Activated CD8-positive, alpha-beta T cell treated with anti-CD3 and anti-CD28 coated beads, Interleukin-2, amount 10 ng/mL, durations not matched to agents 7 days and 5 days (primary cell): ENCODE measurements at regions not wholly inside any gene's neighbourhood (a gene's known extent, or its start where the extent isn't known, plus 50 kb on each side); places are given as distances from the start of the nearest gene placed in this dataset.

Experiments used
- ATAC-seq: fragments of 150-1000 bp; cut with Tn5 transposase; one replicate; pipeline ENCODE4 v1.10.0; 2021; ENCODE audit warnings: moderate library complexity
- CTCF ChIA-PET: fragments of 350-600 bp; sonication (Branson Sonifier 250); formaldehyde crosslinking; loops from one replicate; lab custom pipeline; 2021; ENCODE audit warnings: antibody characterized with exemption; lab: Charles Lee
- POLR2A ChIA-PET: fragments of 350-600 bp; sonication (Branson Sonifier 250); formaldehyde crosslinking; loops from one replicate; lab custom pipeline; 2021; ENCODE audit warnings: antibody characterized with exemption; lab: Charles Lee
- DNase-seq: peaks from one replicate; pipeline ENCODE4 v3.0.0-alpha.2; 2020
- H3K27ac Mint-ChIP-seq: one replicate; pipeline ENCODE4 v1.8.0; 2021; ENCODE audit warnings: mild to moderate bottlenecking, mixed read lengths
- H3K27me3 Mint-ChIP-seq: one replicate; pipeline ENCODE4 v1.8.0; 2021; ENCODE audit warnings: low read depth, mixed read lengths
- H3K36me3 Mint-ChIP-seq: one replicate; pipeline ENCODE4 v1.8.0; 2021; ENCODE audit warnings: low read depth, mixed read lengths
- H3K4me1 Mint-ChIP-seq: one replicate; pipeline ENCODE4 v1.8.0; 2021; ENCODE audit warnings: low read depth, mixed read lengths
- H3K4me3 Mint-ChIP-seq: one replicate; pipeline ENCODE4 v1.8.0; 2021; ENCODE audit warnings: mild to moderate bottlenecking, mixed read lengths
- H3K9me3 Mint-ChIP-seq: one replicate; pipeline ENCODE4 v1.8.0; 2022; ENCODE audit warnings: mixed read lengths; ENCODE audit not compliant: insufficient read depth

- Mint-ChIP-seq H3K27me3 (peaks cover 2% of the 10 kb centered on the region), H3K9me3 (no peaks in the 10 kb centered on the region), H3K4me1 (no peaks in the 10 kb centered on the region), H3K27ac (no peak overlapping the region), H3K36me3 (no peaks in the 10 kb centered on the region), H3K4me3 (no peak overlapping the region)
- ATAC-seq (no peak), DNase-seq (no peak)
- POLR2A ChIA-PET, result no interaction called here
- CTCF ChIA-PET, result no interaction called here
Observed at GRCh38 chr5:36355516-36355915, 53.8 kb upstream of the RANBP3L start.

GRCh38 chr5:36356915-36357314 lies 55.2 kb upstream of the RANBP3L start:
- CTCF ChIA-PET, result no interaction called here
- Mint-ChIP-seq H3K9me3 (no peaks in the 10 kb centered on the region), H3K4me1 (no peaks in the 10 kb centered on the region), H3K27me3 (peaks cover 2% of the 10 kb centered on the region), H3K27ac (no peak overlapping the region), H3K4me3 (no peak overlapping the region), H3K36me3 (no peaks in the 10 kb centered on the region)
- ATAC-seq (no peak), DNase-seq (no peak)
- POLR2A ChIA-PET, result no interaction called here

DNA sequence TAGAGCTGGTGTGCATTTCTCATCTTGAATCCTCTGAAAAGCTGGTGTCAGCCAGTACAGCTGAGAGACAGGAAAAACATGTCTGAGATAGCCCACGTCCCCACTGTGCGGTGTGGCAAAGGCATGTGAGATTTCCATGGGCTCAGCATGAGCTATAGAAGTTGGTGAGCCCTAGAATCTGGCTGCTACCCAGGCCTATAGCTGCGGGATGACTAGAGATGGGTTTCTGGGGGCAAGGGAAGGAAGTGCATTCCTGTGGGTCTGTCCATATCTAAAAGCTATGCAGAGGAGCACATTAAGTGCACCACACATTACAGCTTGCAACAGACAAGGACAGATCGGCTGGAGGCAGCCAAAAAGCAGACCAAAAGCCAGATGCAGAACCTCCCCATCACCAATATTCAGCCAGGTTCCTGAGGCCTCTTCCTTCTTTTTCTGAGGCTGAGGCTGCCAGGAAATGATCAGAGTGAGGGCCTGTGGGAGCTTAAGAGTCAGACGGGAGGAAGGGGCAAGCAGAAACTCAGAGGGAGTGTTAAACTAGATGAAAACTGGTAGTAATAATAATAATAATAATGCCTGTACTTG lies 55.8 kb upstream of the RANBP3L start:
- DNase-seq, result no peak
- no peaks in the 10 kb centered on the region for H3K36me3 Mint-ChIP-seq
- H3K27ac Mint-ChIP-seq, result no peak overlapping the region
- ATAC-seq, result no peak
- ChIA-PET POLR2A (no interaction called here), CTCF (no interaction called here)
- no peaks in the 10 kb centered on the region for H3K9me3 Mint-ChIP-seq
- H3K4me1 Mint-ChIP-seq, result no peaks in the 10 kb centered on the region
- H3K27me3 Mint-ChIP-seq, result peaks cover 2% of the 10 kb centered on the region
- H3K4me3 Mint-ChIP-seq, result no peak overlapping the region

DNA sequence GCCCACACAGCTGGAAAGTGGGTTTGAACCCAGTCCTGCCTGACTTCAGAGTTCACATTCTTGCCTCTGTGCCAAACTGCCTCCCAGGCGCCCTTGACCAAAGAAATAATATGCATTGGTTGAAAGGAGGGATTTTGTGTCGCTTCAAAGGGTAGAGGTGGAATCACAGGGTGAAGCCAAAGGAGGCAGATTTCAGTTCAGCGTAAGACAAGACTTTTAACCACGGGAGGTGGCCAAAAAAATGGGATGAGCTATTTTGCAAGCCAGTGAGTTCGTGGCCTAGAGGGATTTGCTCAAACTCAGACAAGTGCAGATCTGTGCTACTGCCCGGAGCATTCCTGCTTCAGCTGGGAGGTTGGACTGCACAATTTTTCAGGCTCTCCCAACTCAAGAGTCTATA lies 57.6 kb upstream of the RANBP3L start:
- no peak for ATAC-seq
- Mint-ChIP-seq H3K9me3 (no peaks in the 10 kb centered on the region), H3K4me1 (no peaks in the 10 kb centered on the region), H3K27me3 (peaks cover 5% of the 10 kb centered on the region), H3K27ac (no peak overlapping the region), H3K36me3 (no peaks in the 10 kb centered on the region), H3K4me3 (no peak overlapping the region)
- ChIA-PET POLR2A (no interaction called here), CTCF (no interaction called here)
- DNase-seq, result no peak

DNA sequence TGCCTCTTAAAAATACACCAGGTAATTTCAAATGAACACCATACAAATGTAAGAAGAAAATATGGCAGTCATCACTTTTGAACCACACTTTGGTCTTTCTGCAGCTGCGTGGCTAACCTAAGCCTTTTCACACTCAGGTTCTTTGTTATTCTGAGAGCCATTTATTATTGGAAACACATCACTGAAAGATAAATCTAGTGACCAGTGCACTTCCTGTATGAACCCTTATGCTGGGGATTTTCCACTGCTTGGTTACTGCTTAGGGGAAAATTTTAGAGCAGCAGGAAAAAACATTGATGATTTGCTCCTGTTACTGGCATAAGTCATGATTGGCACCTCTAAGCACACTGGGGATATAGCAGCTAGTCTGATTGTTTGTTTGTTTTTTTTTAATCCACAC lies 58.6 kb upstream of the RANBP3L start:
- ChIA-PET CTCF (no interaction called here), POLR2A (no interaction called here)
- peaks cover 5% of the 10 kb centered on the region for H3K27me3 Mint-ChIP-seq
- no peaks in the 10 kb centered on the region for H3K36me3 Mint-ChIP-seq
- H3K9me3 Mint-ChIP-seq, result no peaks in the 10 kb centered on the region
- no peak overlapping the region for H3K27ac Mint-ChIP-seq
- DNase-seq, result no peak
- no peak for ATAC-seq
- H3K4me1 Mint-ChIP-seq, result no peaks in the 10 kb centered on the region
- no peak overlapping the region for H3K4me3 Mint-ChIP-seq

DNA sequence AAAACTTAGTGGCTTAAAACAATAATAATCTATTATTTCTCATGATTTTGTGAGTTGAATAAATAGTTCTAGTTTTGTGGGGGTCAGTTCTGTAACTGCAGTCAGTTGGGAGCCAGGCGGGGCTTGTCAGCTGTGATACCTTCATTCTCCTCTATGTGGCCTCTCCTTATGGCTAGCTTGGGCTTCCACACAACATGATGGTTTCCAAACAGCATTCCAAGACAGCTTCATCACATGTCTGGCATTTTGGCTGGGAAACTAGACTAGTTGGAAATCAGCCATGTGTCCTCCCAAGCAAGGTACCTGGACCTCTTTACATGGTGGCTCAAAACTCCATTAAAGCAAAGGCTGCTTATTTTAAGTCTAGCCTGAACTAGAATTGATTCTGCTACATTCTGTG lies 61.4 kb upstream of the RANBP3L start:
- no peak overlapping the region for H3K4me3 Mint-ChIP-seq
- no peak overlapping the region for H3K27ac Mint-ChIP-seq
- no peaks in the 10 kb centered on the region for H3K4me1 Mint-ChIP-seq
- DNase-seq (no peak), ATAC-seq (no peak)
- H3K9me3 Mint-ChIP-seq, result no peaks in the 10 kb centered on the region
- H3K36me3 Mint-ChIP-seq, result no peaks in the 10 kb centered on the region
- CTCF ChIA-PET, result no interaction called here
- peaks cover 5% of the 10 kb centered on the region for H3K27me3 Mint-ChIP-seq
- POLR2A ChIA-PET, result no interaction called here

DNA sequence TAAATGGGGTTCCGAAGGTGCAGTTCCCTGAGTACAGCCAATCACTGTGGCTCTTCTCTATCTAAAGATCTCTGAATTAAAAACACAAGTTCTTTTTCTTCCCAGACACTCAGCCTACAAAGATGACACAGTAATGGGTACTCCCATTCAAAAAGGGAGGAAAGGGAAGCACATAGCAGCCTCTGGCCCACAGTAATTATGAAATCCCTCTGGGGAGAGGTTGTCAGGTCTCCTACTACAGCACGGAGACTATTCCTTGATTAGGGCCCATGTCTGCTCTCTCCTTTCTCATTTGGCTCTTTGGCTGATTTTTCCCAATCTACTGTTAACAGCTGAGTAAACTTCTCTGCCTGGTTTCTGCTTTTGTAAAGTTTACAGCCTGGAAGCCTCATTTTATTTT lies 62.0 kb upstream of the RANBP3L start:
- no peak overlapping the region for H3K27ac Mint-ChIP-seq
- CTCF ChIA-PET, result no interaction called here
- no peaks in the 10 kb centered on the region for H3K4me1 Mint-ChIP-seq
- POLR2A ChIA-PET, result no interaction called here
- H3K36me3 Mint-ChIP-seq, result no peaks in the 10 kb centered on the region
- ATAC-seq (no peak), DNase-seq (no peak)
- no peak overlapping the region for H3K4me3 Mint-ChIP-seq
- H3K9me3 Mint-ChIP-seq, result no peaks in the 10 kb centered on the region
- H3K27me3 Mint-ChIP-seq, result peaks cover 5% of the 10 kb centered on the region

- DNase-seq (no peak), ATAC-seq (no peak)
- Mint-ChIP-seq H3K27me3 (peaks cover 5% of the 10 kb centered on the region), H3K4me3 (no peak overlapping the region), H3K36me3 (no peaks in the 10 kb centered on the region), H3K27ac (no peak overlapping the region), H3K9me3 (no peaks in the 10 kb centered on the region), H3K4me1 (no peaks in the 10 kb centered on the region)
- CTCF ChIA-PET, result no interaction called here
- POLR2A ChIA-PET, result no interaction called here
Observed at GRCh38 chr5:36364473-36364872, 62.8 kb upstream of the RANBP3L start.

GRCh38 chr5:36365896-36366295 lies 64.2 kb upstream of the RANBP3L start:
- Mint-ChIP-seq H3K36me3 (no peaks in the 10 kb centered on the region), H3K27ac (no peak overlapping the region), H3K4me3 (no peak overlapping the region), H3K27me3 (peaks cover 5% of the 10 kb centered on the region), H3K9me3 (no peaks in the 10 kb centered on the region), H3K4me1 (no peaks in the 10 kb centered on the region)
- CTCF ChIA-PET, result no interaction called here
- DNase-seq (no peak), ATAC-seq (no peak)
- POLR2A ChIA-PET, result no interaction called here

- Mint-ChIP-seq H3K27ac (no peak overlapping the region), H3K36me3 (no peaks in the 10 kb centered on the region), H3K9me3 (no peaks in the 10 kb centered on the region), H3K27me3 (peaks cover 5% of the 10 kb centered on the region), H3K4me3 (no peak overlapping the region), H3K4me1 (no peaks in the 10 kb centered on the region)
- ATAC-seq (no peak), DNase-seq (no peak)
- ChIA-PET POLR2A (no interaction called here), CTCF (no interaction called here)
Observed at GRCh38 chr5:36366883-36367282, 65.2 kb upstream of the RANBP3L start.

DNA sequence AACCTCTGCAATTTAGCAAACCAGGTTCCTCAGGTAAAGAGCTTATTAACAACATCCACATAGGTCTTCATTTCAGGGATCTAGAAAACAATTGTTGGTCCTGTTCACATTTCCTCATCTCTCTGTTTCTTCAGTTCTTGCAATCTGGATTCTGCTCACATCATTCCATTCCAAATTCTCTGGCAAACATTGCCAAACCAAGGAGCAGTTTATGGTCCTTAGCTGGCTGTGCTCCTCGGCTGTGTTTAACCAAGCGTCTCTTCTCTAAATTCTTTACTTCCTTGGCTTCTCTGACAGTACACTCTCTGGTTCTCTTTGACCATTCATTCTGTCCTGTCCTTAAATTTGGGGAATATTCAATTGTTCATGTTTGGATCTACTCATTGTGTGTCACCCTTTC lies 65.8 kb upstream of the RANBP3L start:
- H3K4me3 Mint-ChIP-seq, result no peak overlapping the region
- no peaks in the 10 kb centered on the region for H3K36me3 Mint-ChIP-seq
- DNase-seq (no peak), ATAC-seq (no peak)
- no peak overlapping the region for H3K27ac Mint-ChIP-seq
- H3K4me1 Mint-ChIP-seq, result no peaks in the 10 kb centered on the region
- CTCF ChIA-PET, result no interaction called here
- POLR2A ChIA-PET, result no interaction called here
- no peaks in the 10 kb centered on the region for H3K9me3 Mint-ChIP-seq
- H3K27me3 Mint-ChIP-seq, result peaks cover 5% of the 10 kb centered on the region

- CTCF ChIA-PET, result no interaction called here
- Mint-ChIP-seq H3K4me1 (no peaks in the 10 kb centered on the region), H3K9me3 (no peaks in the 10 kb centered on the region), H3K4me3 (no peak overlapping the region), H3K36me3 (no peaks in the 10 kb centered on the region), H3K27ac (no peak overlapping the region), H3K27me3 (no peaks in the 10 kb centered on the region)
- no peak for DNase-seq
- POLR2A ChIA-PET, result no interaction called here
- ATAC-seq, result no peak
Observed at GRCh38 chr5:36369219-36369690, 67.6 kb upstream of the RANBP3L start.

GRCh38 chr5:36370073-36370472 lies 68.4 kb upstream of the RANBP3L start:
- POLR2A ChIA-PET, result no interaction called here
- H3K4me3 Mint-ChIP-seq, result no peak overlapping the region
- H3K36me3 Mint-ChIP-seq, result no peaks in the 10 kb centered on the region
- H3K4me1 Mint-ChIP-seq, result no peaks in the 10 kb centered on the region
- H3K9me3 Mint-ChIP-seq, result no peaks in the 10 kb centered on the region
- CTCF ChIA-PET, result no interaction called here
- DNase-seq (no peak), ATAC-seq (no peak)
- no peaks in the 10 kb centered on the region for H3K27me3 Mint-ChIP-seq
- H3K27ac Mint-ChIP-seq, result no peak overlapping the region
